Activated CD8-positive, alpha-beta T cell treated with anti-CD3 and anti-CD28 coated beads for 36 hours (primary cell): ENCODE measurements at regions not wholly inside any gene's neighbourhood (a gene's known extent, or its start where the extent isn't known, plus 50 kb on each side); places are given as distances from the start of the nearest gene placed in this dataset.

Experiments
- ATAC-seq: fragments of 200-7000 bp; cut with Tn5 transposase; one replicate; pipeline ENCODE4 v1.10.0; 2021; ENCODE audit warnings: mild to moderate bottlenecking, moderate library complexity
- CTCF ChIA-PET: fragments of 350-600 bp; sonication (Branson Sonifier 250); formaldehyde crosslinking; loops from one replicate; lab custom pipeline; 2021; ENCODE audit warnings: antibody characterized with exemption; lab: Charles Lee
- POLR2A ChIA-PET: fragments of 350-600 bp; sonication (Branson Sonifier 250); formaldehyde crosslinking; loops from one replicate; lab custom pipeline; 2021; ENCODE audit warnings: antibody characterized with exemption; lab: Charles Lee
- DNase-seq: peaks from one replicate; pipeline ENCODE4 v3.0.0-alpha.2; 2020
- H3K27ac Mint-ChIP-seq: one replicate; pipeline ENCODE4 v1.8.0; 2021; ENCODE audit warnings: mild to moderate bottlenecking, mixed read lengths
- H3K27me3 Mint-ChIP-seq: one replicate; pipeline ENCODE4 v1.8.0; 2021; ENCODE audit warnings: mixed read lengths
- H3K36me3 Mint-ChIP-seq: one replicate; pipeline ENCODE4 v1.8.0; 2021; ENCODE audit warnings: low read depth, mixed read lengths
- H3K4me1 Mint-ChIP-seq: one replicate; pipeline ENCODE4 v1.8.0; 2021; ENCODE audit warnings: low read depth, mixed read lengths
- H3K4me3 Mint-ChIP-seq: one replicate; pipeline ENCODE4 v1.8.0; 2021; ENCODE audit warnings: mild to moderate bottlenecking, moderate library complexity, mixed read lengths
- H3K9me3 Mint-ChIP-seq: one replicate; pipeline ENCODE4 v1.8.0; 2021; ENCODE audit warnings: mixed read lengths
- CTCF ChIP-seq: fragments of 200-600 bp; IDR thresholded peaks from one replicate; pipeline ENCODE4 v1.8.0; 2022; ENCODE audit warnings: antibody characterized with exemption, mild to moderate bottlenecking
- intact Hi-C: fragments of 100-400 bp; cut with micrococcal nuclease; formaldehyde crosslinking; loops from one replicate; pipeline ENCODE4 v1.10.0; 2022

GRCh38 chr4:124915073-124915472, 202.5 kb upstream of the ANKRD50 start:
- ATAC-seq (no peak), DNase-seq (no peak)
- TF ChIP-seq CTCF = no peak
- no peak overlapping the region for H3K27ac Mint-ChIP-seq
- intact Hi-C loops = no loop called here
- no peaks in the 10 kb centered on the region for H3K27me3 Mint-ChIP-seq
- peaks cover 7% of the 10 kb centered on the region for H3K9me3 Mint-ChIP-seq
- ChIA-PET CTCF (no interaction called here), POLR2A (no interaction called here)
- no peaks in the 10 kb centered on the region for H3K36me3 Mint-ChIP-seq
- no peak overlapping the region for H3K4me3 Mint-ChIP-seq
- H3K4me1 Mint-ChIP-seq = no peaks in the 10 kb centered on the region

GRCh38 chr4:124913237-124913636, 200.7 kb upstream of the ANKRD50 start:
- ATAC-seq = no peak
- Mint-ChIP-seq H3K27ac (no peak overlapping the region), H3K4me3 (no peak overlapping the region), H3K27me3 (no peaks in the 10 kb centered on the region), H3K36me3 (no peaks in the 10 kb centered on the region), H3K9me3 (peaks cover 7% of the 10 kb centered on the region), H3K4me1 (no peaks in the 10 kb centered on the region)
- CTCF ChIA-PET = no interaction called here
- no peak for DNase-seq
- POLR2A ChIA-PET = no interaction called here
- intact Hi-C loops = no loop called here
- no peak for TF ChIP-seq CTCF

GRCh38 chr4:124910327-124910726, 197.8 kb upstream of the ANKRD50 start:
- H3K9me3 Mint-ChIP-seq = peaks cover 9% of the 10 kb centered on the region
- H3K4me1 Mint-ChIP-seq = no peaks in the 10 kb centered on the region
- H3K36me3 Mint-ChIP-seq = no peaks in the 10 kb centered on the region
- no peaks in the 10 kb centered on the region for H3K27me3 Mint-ChIP-seq
- ATAC-seq (no peak), DNase-seq (no peak)
- no peak overlapping the region for H3K27ac Mint-ChIP-seq
- H3K4me3 Mint-ChIP-seq = no peak overlapping the region
- intact Hi-C loops = no loop called here
- no peak for TF ChIP-seq CTCF
- POLR2A ChIA-PET = interaction anchor here (0.7 kb wide), 1 partner anchor 215 kb away, joined by 3 read pairs; no protein-coding TSS in a partner anchor
- CTCF ChIA-PET = no interaction called here

- no peak for ATAC-seq
- no peak for TF ChIP-seq CTCF
These were observed 195.3 kb upstream of the ANKRD50 start for GRCh38 chr4:124907881-124908280.

GRCh38 chr4:124905441-124905840, 192.9 kb upstream of the ANKRD50 start:
- no peak for TF ChIP-seq CTCF
- Mint-ChIP-seq H3K9me3 (peaks cover 2% of the 10 kb centered on the region), H3K36me3 (no peaks in the 10 kb centered on the region), H3K27me3 (no peaks in the 10 kb centered on the region), H3K4me1 (no peaks in the 10 kb centered on the region), H3K4me3 (no peak overlapping the region), H3K27ac (no peak overlapping the region)
- POLR2A ChIA-PET = no interaction called here
- intact Hi-C loops = no loop called here
- CTCF ChIA-PET = no interaction called here
- no peak for DNase-seq
- no peak for ATAC-seq

More at GRCh38 chr4:124907881-124908280, 195.3 kb upstream of the ANKRD50 start:
- Mint-ChIP-seq H3K27ac (no peak overlapping the region), H3K4me3 (no peak overlapping the region), H3K4me1 (no peaks in the 10 kb centered on the region), H3K9me3 (peaks cover 6% of the 10 kb centered on the region), H3K27me3 (no peaks in the 10 kb centered on the region), H3K36me3 (no peaks in the 10 kb centered on the region)
- intact Hi-C loops = no loop called here
- ChIA-PET POLR2A (no interaction called here), CTCF (no interaction called here)
- DNase-seq = no peak
